ENCODE measurements at regions not wholly inside any gene's neighbourhood (a gene's known extent, or its start where the extent isn't known, plus 50 kb on each side); places are given as distances from the start of the nearest gene placed in this dataset.
"Not testable (repeated sequence)": the region's sequence is repeated elsewhere in the genome, so short reads cannot be mapped to it uniquely, and the experiment has no call there.

- TF ChIP-seq CTCF (IDR thresholded peaks at IDR 0.05; ENCODE audit: poor library complexity, severe bottlenecking): no peak
- no peak overlapping the region for H3K27ac ChIP-seq (ENCODE audit: poor library complexity, severe bottlenecking)
- no peak for ATAC-seq (ENCODE audit: low read depth)
- no peaks in the 10 kb centered on the region for H3K9me3 ChIP-seq (ENCODE audit: severe bottlenecking)
- H3K4me3 ChIP-seq (ENCODE audit: severe bottlenecking): no peak overlapping the region
- no peaks in the 10 kb centered on the region for H3K27me3 ChIP-seq (ENCODE audit: insufficient read depth, poor library complexity, severe bottlenecking)
- no peaks in the 10 kb centered on the region for H3K36me3 ChIP-seq (ENCODE audit: low read depth)
- DNase-seq (ENCODE audit: low spot score): no peak
- H3K4me1 ChIP-seq (ENCODE audit: insufficient read depth, poor library complexity, severe bottlenecking): no peaks in the 10 kb centered on the region
Observed at GRCh38 chr9:36462245-36462644, 62.2 kb upstream of the RNF38 start.

- H3K4me3 ChIP-seq (ENCODE audit: severe bottlenecking): no peak overlapping the region
- no peaks in the 10 kb centered on the region for H3K36me3 ChIP-seq (ENCODE audit: low read depth)
- no peak for TF ChIP-seq CTCF (IDR thresholded peaks at IDR 0.05; ENCODE audit: poor library complexity, severe bottlenecking)
- H3K9me3 ChIP-seq (ENCODE audit: severe bottlenecking): no peaks in the 10 kb centered on the region
- H3K27me3 ChIP-seq (ENCODE audit: insufficient read depth, poor library complexity, severe bottlenecking): no peaks in the 10 kb centered on the region
- ATAC-seq (ENCODE audit: low read depth): no peak
- H3K27ac ChIP-seq (ENCODE audit: poor library complexity, severe bottlenecking): no peak overlapping the region
- no peak for DNase-seq (ENCODE audit: low spot score)
- H3K4me1 ChIP-seq (ENCODE audit: insufficient read depth, poor library complexity, severe bottlenecking): peaks cover 3% of the 10 kb centered on the region
Observed at GRCh38 chr9:36461323-36461722, 61.3 kb upstream of the RNF38 start.

DNA sequence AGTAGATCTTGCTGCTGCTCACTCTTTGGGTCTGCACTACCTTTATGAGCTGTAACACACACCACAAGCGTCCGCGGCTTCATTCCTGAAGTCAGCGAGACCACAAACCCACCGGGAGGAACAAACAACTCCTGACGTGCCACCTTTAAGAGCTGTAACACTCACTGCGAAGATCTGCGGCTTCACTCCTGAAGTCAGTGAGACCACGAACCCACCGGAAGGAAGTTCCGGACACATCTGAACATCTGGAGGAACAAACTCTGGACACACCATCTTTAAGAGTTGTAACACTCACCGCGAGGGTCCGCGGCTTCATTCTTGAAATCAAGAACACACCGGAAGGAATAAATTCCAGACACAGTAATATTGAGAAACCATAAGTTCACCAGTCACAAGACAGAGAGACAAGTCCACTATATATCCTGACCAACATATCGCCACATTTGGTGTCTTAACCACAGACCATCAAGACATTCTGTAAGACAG, 58.4 kb upstream of the RNF38 start:
- not testable (repeated sequence) for ATAC-seq (ENCODE audit: low read depth); H3K4me1 ChIP-seq (ENCODE audit: insufficient read depth, poor library complexity, severe bottlenecking); H3K4me3 ChIP-seq (ENCODE audit: severe bottlenecking); H3K27ac ChIP-seq (ENCODE audit: poor library complexity, severe bottlenecking); H3K27me3 ChIP-seq (ENCODE audit: insufficient read depth, poor library complexity, severe bottlenecking); H3K36me3 ChIP-seq (ENCODE audit: low read depth); H3K9me3 ChIP-seq (ENCODE audit: severe bottlenecking); DNase-seq (ENCODE audit: low spot score)

DNA sequence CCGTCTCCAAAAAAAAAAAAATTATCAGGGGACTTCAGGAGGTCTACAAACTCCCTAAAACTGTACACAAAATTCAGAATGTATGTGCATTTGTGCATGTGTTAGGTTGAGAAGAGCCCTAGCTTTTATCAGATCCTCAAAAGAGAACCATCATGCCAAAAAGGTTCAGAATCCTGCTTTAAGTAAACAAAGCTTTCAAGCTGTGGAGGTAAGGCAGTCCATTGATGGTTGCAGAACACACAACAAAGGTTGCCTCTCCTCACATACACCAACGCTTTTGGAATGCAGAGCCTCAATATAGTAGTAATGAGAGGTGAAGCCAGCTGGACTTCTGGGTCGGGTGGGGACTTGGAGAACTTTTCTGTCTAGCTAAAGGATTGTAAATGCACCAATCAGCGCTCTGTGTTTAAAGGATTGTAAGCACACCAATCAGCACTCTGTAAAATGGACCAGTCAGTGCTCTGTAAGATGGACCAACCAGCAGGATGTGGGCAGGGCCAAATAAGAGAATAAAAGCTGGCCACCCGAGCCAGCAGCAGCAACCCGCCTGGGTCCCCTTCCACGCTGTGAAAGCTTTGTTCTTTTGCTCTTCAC, 57.9 kb upstream of the RNF38 start:
- ATAC-seq (ENCODE audit: low read depth) (no peak), DNase-seq (ENCODE audit: low spot score) (no peak)
- Histone ChIP-seq H3K9me3 (ENCODE audit: severe bottlenecking) (no peaks in the 10 kb centered on the region), H3K4me3 (ENCODE audit: severe bottlenecking) (no peak overlapping the region), H3K27ac (ENCODE audit: poor library complexity, severe bottlenecking) (no peak overlapping the region), H3K4me1 (ENCODE audit: insufficient read depth, poor library complexity, severe bottlenecking) (peaks cover 3% of the 10 kb centered on the region), H3K36me3 (ENCODE audit: low read depth) (no peaks in the 10 kb centered on the region), H3K27me3 (ENCODE audit: insufficient read depth, poor library complexity, severe bottlenecking) (no peaks in the 10 kb centered on the region)
- TF ChIP-seq CTCF (IDR thresholded peaks at IDR 0.05; ENCODE audit: poor library complexity, severe bottlenecking): no peak

DNA sequence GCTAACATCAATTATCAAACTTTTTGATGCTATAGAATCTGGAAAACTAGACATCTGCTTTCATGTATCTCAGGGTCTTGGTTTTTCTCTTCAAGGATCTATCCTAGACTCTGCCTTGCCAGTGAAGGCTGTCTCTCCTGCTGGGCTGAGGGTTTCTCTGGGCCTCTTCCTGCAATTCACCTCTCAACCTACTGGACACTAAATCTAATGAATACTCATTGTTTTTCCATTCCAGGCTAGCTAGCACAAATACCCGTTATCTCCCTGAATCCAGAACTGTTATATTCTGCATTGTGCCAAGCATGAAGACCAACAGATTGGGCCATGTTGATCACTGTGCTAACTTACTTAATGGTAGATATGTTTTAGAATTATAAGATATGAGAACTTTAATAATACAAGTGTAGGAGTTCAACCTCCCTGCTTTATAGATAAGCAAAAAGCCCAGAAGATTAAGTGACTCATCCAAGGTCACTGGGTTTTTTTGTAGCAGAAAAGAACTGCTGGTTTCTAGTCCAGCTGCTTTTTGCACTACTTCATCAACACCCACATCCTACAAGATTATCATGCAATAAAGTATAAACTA, 56.5 kb upstream of the RNF38 start:
- no peaks in the 10 kb centered on the region for H3K36me3 ChIP-seq (ENCODE audit: low read depth)
- no peak for ATAC-seq (ENCODE audit: low read depth)
- DNase-seq (ENCODE audit: low spot score): no peak
- H3K27ac ChIP-seq (ENCODE audit: poor library complexity, severe bottlenecking): no peak overlapping the region
- H3K9me3 ChIP-seq (ENCODE audit: severe bottlenecking): no peaks in the 10 kb centered on the region
- no peaks in the 10 kb centered on the region for H3K27me3 ChIP-seq (ENCODE audit: insufficient read depth, poor library complexity, severe bottlenecking)
- TF ChIP-seq CTCF (IDR thresholded peaks at IDR 0.05; ENCODE audit: poor library complexity, severe bottlenecking): no peak
- H3K4me1 ChIP-seq (ENCODE audit: insufficient read depth, poor library complexity, severe bottlenecking): peaks cover 3% of the 10 kb centered on the region
- H3K4me3 ChIP-seq (ENCODE audit: severe bottlenecking): no peak overlapping the region
